ENCODE measurements at regions not wholly inside any gene's neighbourhood (a gene's known extent, or its start where the extent isn't known, plus 50 kb on each side); places are given as distances from the start of the nearest gene placed in this dataset.
A peak's percentile ranks its signal among the peaks of the same experiment; 100 is the strongest.

- TF ChIP-seq MTA1 (CRISPR knock-in tag; IDR thresholded peaks at IDR 0.05; ENCODE audit: borderline replicate concordance) (no peak), ZNF639 (CRISPR knock-in tag; conservative IDR thresholded peaks at IDR 0.05) (no peak), SRSF9 (IDR thresholded peaks at IDR 0.05; ENCODE audit: borderline replicate concordance, insufficient read depth, low read depth, low read length, poor library complexity, severe bottlenecking) (no peak), ZBTB7A (CRISPR knock-in tag; IDR thresholded peaks at IDR 0.05) (no peak; the same call in 1 of the 2 replicates), ZNF878 (CRISPR knock-in tag; IDR thresholded peaks at IDR 0.05) (no peak), ZNF670 (CRISPR knock-in tag; IDR thresholded peaks at IDR 0.05; ENCODE audit: borderline replicate concordance) (0 out of 2 replicates have a peak, but pooled peaks have one; percentile 6), ZBTB43 (CRISPR knock-in tag; conservative IDR thresholded peaks at IDR 0.05) (no peak), ZBTB37 (CRISPR knock-in tag; IDR thresholded peaks at IDR 0.05) (no peak), WIZ (CRISPR knock-in tag; IDR thresholded peaks at IDR 0.05) (0 out of 2 replicates have a peak, but pooled peaks have one; percentile 25), KDM5A (IDR thresholded peaks at IDR 0.05; ENCODE audit: borderline replicate concordance, low read length) (no peak), HMG20B (CRISPR knock-in tag; conservative IDR thresholded peaks at IDR 0.05) (no peak)
- TF ChIP-seq, protein P1, sequence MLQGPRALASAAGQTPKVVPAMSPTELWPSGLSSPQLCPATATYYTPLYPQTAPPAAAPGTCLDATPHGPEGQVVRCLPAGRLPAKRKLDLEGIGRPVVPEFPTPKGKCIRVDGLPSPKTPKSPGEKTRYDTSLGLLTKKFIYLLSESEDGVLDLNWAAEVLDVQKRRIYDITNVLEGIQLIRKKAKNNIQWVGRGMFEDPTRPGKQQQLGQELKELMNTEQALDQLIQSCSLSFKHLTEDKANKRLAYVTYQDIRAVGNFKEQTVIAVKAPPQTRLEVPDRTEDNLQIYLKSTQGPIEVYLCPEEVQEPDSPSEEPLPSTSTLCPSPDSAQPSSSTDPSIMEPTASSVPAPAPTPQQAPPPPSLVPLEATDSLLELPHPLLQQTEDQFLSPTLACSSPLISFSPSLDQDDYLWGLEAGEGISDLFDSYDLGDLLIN (CRISPR knock-in tag; IDR thresholded peaks at IDR 0.05; ENCODE audit: borderline replicate concordance): no peak
Measured at GRCh38 chr22:48703265-48703941, 1124.3 kb downstream of the BRD1 start (continued).

All from HepG2 (cell line).